ENCODE measurements at regions not wholly inside any gene's neighbourhood (a gene's known extent, or its start where the extent isn't known, plus 50 kb on each side); places are given as distances from the start of the nearest gene placed in this dataset.
A peak's percentile ranks its signal among the peaks of the same experiment; 100 is the strongest.
"Not testable (repeated sequence)": the region's sequence is repeated elsewhere in the genome, so short reads cannot be mapped to it uniquely, and the experiment has no call there.

DNA sequence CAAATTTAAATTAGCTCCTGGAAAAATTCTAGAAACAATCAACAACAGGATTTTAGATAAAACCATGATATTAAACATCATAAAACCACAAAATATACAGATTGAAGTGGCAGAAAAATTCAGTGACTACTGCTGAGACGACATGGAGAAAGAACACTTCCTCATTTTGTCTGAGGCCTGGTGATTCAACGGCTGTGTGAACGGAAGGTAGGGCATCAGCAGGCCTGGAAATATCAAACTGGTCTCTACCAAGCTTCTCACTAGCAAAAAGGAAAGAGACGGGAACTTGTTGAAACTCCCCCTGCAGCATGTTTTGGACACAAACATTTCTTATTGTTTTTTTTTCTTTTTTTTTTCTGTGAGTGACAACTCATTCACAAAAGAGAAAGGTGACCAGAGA lies 58.0 kb upstream of the AHI1 start:
- TF ChIP-seq POLR2A (IDR thresholded peaks at IDR 0.05; ENCODE audit: extremely low read depth, insufficient read length) (no peak), MYC (IDR thresholded peaks at IDR 0.05; ENCODE audit: low read depth, low read length) (peak; percentile 18; the same call in 1 of the 2 replicates)
- TF ChIP-seq, protein P1, sequence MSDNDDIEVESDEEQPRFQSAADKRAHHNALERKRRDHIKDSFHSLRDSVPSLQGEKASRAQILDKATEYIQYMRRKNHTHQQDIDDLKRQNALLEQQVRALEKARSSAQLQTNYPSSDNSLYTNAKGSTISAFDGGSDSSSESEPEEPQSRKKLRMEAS (IDR thresholded peaks at IDR 0.05; ENCODE audit: low read depth, low read length) = peak; percentile 19; the same call in 1 of the 2 replicates
- TF ChIP-seq, protein P2, sequence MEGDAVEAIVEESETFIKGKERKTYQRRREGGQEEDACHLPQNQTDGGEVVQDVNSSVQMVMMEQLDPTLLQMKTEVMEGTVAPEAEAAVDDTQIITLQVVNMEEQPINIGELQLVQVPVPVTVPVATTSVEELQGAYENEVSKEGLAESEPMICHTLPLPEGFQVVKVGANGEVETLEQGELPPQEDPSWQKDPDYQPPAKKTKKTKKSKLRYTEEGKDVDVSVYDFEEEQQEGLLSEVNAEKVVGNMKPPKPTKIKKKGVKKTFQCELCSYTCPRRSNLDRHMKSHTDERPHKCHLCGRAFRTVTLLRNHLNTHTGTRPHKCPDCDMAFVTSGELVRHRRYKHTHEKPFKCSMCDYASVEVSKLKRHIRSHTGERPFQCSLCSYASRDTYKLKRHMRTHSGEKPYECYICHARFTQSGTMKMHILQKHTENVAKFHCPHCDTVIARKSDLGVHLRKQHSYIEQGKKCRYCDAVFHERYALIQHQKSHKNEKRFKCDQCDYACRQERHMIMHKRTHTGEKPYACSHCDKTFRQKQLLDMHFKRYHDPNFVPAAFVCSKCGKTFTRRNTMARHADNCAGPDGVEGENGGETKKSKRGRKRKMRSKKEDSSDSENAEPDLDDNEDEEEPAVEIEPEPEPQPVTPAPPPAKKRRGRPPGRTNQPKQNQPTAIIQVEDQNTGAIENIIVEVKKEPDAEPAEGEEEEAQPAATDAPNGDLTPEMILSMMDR (IDR thresholded peaks at IDR 0.05; ENCODE audit: low read depth, low read length) = no peak
- H3K4me3 ChIP-seq (ENCODE audit: low read depth, low read length) = no peak overlapping the region
- peak; percentile 84 for DNase-seq (ENCODE audit: low read depth)

- TF ChIP-seq POLR2A (IDR thresholded peaks at IDR 0.05; ENCODE audit: extremely low read depth, insufficient read length) (no peak), MYC (IDR thresholded peaks at IDR 0.05; ENCODE audit: low read depth, low read length) (no peak)
- TF ChIP-seq, protein P2 (IDR thresholded peaks at IDR 0.05; ENCODE audit: low read depth, low read length) = no peak
- TF ChIP-seq, protein P1 (IDR thresholded peaks at IDR 0.05; ENCODE audit: low read depth, low read length) = no peak
- DNase-seq (ENCODE audit: low read depth) = no peak
- no peak overlapping the region for H3K4me3 ChIP-seq (ENCODE audit: low read depth, low read length)
These were observed 60.0 kb upstream of the AHI1 start for GRCh38 chr6:135557582-135557981.

GRCh38 chr6:135565605-135566004 lies 68.1 kb upstream of the AHI1 start:
- not testable (repeated sequence) for DNase-seq (ENCODE audit: low read depth); H3K4me3 ChIP-seq (ENCODE audit: low read depth, low read length)

DNA sequence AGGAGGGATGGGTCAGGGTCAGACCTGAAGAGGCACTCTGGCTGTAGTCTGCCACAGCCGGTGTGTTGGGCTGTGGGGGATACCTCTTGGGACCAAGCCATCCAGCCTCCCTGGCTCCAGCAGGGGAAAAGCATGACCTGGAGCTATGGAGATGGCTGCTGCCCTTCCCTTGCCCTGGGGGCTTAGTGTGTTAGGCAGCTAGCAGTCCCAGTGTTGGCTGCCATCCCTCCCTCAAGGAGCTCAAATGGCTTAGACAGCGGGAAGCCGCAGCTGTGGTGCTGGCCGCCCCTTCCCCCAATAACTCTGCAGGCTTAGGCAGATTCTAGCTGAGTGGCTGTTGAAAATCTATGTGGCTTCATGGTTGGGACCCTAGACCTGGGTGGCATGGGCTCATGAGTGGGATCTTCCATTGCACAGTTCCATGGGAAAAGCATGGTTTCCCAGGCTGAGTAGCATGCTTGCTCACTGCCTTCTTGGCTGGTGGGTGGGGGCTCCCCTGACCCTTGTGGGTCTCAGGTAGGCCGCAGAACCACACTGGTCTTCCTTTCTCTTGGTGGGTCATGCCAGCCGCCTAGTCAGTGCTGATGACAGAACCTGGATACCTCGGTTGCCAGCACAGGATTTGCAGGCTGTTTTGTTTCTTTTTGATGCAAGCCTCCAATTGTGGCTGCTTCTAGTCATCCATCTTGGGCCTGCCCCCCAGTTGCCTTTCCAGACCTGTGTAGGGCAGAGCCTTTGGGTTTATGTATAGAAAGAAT lies 69.0 kb upstream of the AHI1 start:
- H3K4me3 ChIP-seq (ENCODE audit: low read depth, low read length) = no peak overlapping the region
- TF ChIP-seq MYC (IDR thresholded peaks at IDR 0.05; ENCODE audit: low read depth, low read length) = no peak
- TF ChIP-seq, protein P2 (IDR thresholded peaks at IDR 0.05; ENCODE audit: low read depth, low read length) = no peak
- no peak for TF ChIP-seq POLR2A (IDR thresholded peaks at IDR 0.05; ENCODE audit: extremely low read depth, insufficient read length)
- TF ChIP-seq, protein P1 (IDR thresholded peaks at IDR 0.05; ENCODE audit: low read depth, low read length) = no peak
- DNase-seq (ENCODE audit: low read depth) = no peak

DNA sequence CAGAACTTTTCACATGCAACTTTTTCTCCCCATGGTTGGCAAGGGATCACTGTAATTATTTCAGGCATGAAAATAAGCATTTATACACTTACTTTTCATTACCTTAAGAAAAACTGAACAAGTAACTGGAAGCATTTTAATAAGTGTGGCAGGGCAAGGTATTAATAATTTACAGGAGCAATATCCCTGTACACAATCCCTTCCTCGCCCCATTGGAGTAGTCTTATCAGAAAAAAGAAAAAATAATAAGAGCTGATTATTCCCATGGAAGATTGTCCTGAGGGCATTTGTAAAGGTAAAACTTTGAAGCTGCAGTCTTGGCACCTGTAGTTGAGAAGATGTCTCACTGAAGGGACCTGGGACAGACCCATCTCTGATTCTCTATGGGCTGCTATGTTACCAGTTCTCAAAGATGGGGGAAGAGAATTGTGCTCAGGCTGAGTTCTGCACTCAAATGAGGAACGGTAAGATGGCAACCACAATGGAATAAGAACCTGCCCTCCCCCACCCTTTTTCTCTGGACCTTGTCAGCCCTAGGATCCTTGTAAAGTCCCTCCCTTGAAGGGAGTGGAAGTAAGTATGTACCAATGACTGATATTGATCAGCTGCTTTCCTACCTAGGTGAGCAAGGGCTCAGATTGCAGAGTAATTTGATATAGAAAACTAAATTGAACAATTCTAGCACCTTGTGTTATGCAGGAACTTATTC lies 70.0 kb upstream of the AHI1 start:
- no peak overlapping the region for H3K4me3 ChIP-seq (ENCODE audit: low read depth, low read length)
- no peak for DNase-seq (ENCODE audit: low read depth)
- TF ChIP-seq, protein P2 (IDR thresholded peaks at IDR 0.05; ENCODE audit: low read depth, low read length) = no peak
- TF ChIP-seq, protein P1 (IDR thresholded peaks at IDR 0.05; ENCODE audit: low read depth, low read length) = no peak
- no peak for TF ChIP-seq POLR2A (IDR thresholded peaks at IDR 0.05; ENCODE audit: extremely low read depth, insufficient read length)
- no peak for TF ChIP-seq MYC (IDR thresholded peaks at IDR 0.05; ENCODE audit: low read depth, low read length)

GRCh38 chr6:135568379-135568778 lies 70.8 kb upstream of the AHI1 start:
- DNase-seq (ENCODE audit: low read depth) = no peak
- TF ChIP-seq MYC (IDR thresholded peaks at IDR 0.05; ENCODE audit: low read depth, low read length) = peak; percentile 29; the same call in 1 of the 2 replicates
- TF ChIP-seq, protein P1 (IDR thresholded peaks at IDR 0.05; ENCODE audit: low read depth, low read length) = peak; percentile 84
- TF ChIP-seq POLR2A (IDR thresholded peaks at IDR 0.05; ENCODE audit: extremely low read depth, insufficient read length) = no peak

More at GRCh38 chr6:135568379-135568778, 70.8 kb upstream of the AHI1 start:
- no peak overlapping the region for H3K4me3 ChIP-seq (ENCODE audit: low read depth, low read length)
